ENCODE measurements at regions not wholly inside any gene's neighbourhood (a gene's known extent, or its start where the extent isn't known, plus 50 kb on each side); places are given as distances from the start of the nearest gene placed in this dataset.
"Not testable (repeated sequence)": the region's sequence is repeated elsewhere in the genome, so short reads cannot be mapped to it uniquely, and the experiment has no call there.

- H3K4me1 ChIP-seq (replicated peaks in 1 of 2), result no peaks in the 10 kb centered on the region
- in situ Hi-C loops (cut with MboI; ENCODE audit: low pct_unique_long_range_greater_than_20kb in 2 of 9, low sequenced_read_pairs in 9 of 9, unreplicated experiment in 9 of 9), result no loop called here
- no peak overlapping the region for H3K27ac ChIP-seq
- no peak overlapping the region for H3K4me3 ChIP-seq
- 0 to 100% (median 82%) methylated on average over 1 to 4 of the region's 4 CpGs for WGBS, 10 experiments
- ATAC-seq (replicated peaks in 6 of 8), result peak in 2 of 8 experiments; percentile 89 to 93
Measured at GRCh38 chr6:19578481-19578880, 258.7 kb upstream of the ID4 start.

GRCh38 chr6:19584207-19584606 lies 253.0 kb upstream of the ID4 start:
- ATAC-seq (replicated peaks in 6 of 8); H3K27ac ChIP-seq; H3K4me3 ChIP-seq; H3K4me1 ChIP-seq (replicated peaks in 1 of 2); in situ Hi-C loops (cut with MboI; ENCODE audit: low pct_unique_long_range_greater_than_20kb in 2 of 9, low sequenced_read_pairs in 9 of 9, unreplicated experiment in 9 of 9): not testable (repeated sequence)
- 64 to 100% (median 87%) methylated on average over 1 to 4 of the region's 4 CpGs; no CpG with 5 or more reads in 3 of the 10 experiments for WGBS, 10 experiments

GRCh38 chr6:19587238-19587942 lies 249.8 kb upstream of the ID4 start:
- Histone ChIP-seq H3K4me3 (no peak overlapping the region), H3K27ac (no peak overlapping the region), H3K4me1 (replicated peaks in 1 of 2) (peaks cover 0 to 12% of the 10 kb centered on the region in 2 donors)
- WGBS, 10 experiments, result 0 to 93% (median 75%) methylated on average over 1 to 3 of the region's 4 CpGs; no CpG with 5 or more reads in 2 of the 10 experiments
- ATAC-seq (replicated peaks in 6 of 8), result no peak
- in situ Hi-C loops (cut with MboI; ENCODE audit: low pct_unique_long_range_greater_than_20kb in 2 of 9, low sequenced_read_pairs in 9 of 9, unreplicated experiment in 9 of 9), result no loop called here

- H3K4me1 ChIP-seq (replicated peaks in 1 of 2), result peaks cover 0 to 12% of the 10 kb centered on the region in 2 donors
Measured at GRCh38 chr6:19590501-19591131, 246.6 kb upstream of the ID4 start.

GRCh38 chr6:19597809-19598320 lies 239.3 kb upstream of the ID4 start:
- Histone ChIP-seq H3K27ac (peak overlapping the region in 1 of 2 donors; percentile 65), H3K4me1 (replicated peaks in 1 of 2) (peaks cover 10 to 35% of the 10 kb centered on the region in 2 donors), H3K4me3 (no peak overlapping the region)
- 51 to 100% (median 95%) methylated on average over 2 to 5 of the region's 5 CpGs; no CpG with 5 or more reads in 1 of the 10 experiments for WGBS, 10 experiments
- in situ Hi-C loops (cut with MboI; ENCODE audit: low pct_unique_long_range_greater_than_20kb in 2 of 9, low sequenced_read_pairs in 9 of 9, unreplicated experiment in 9 of 9), result no loop called here
- no peak for ATAC-seq (replicated peaks in 6 of 8)

More at GRCh38 chr6:19590501-19591131, 246.6 kb upstream of the ID4 start:
- ATAC-seq (replicated peaks in 6 of 8), result peak in 5 of 8 experiments; percentile 31 to 87 (median 84)
- no peak overlapping the region for H3K27ac ChIP-seq
- no peak overlapping the region for H3K4me3 ChIP-seq
- in situ Hi-C loops (cut with MboI; ENCODE audit: low pct_unique_long_range_greater_than_20kb in 2 of 9, low sequenced_read_pairs in 9 of 9, unreplicated experiment in 9 of 9), result no loop called here
- 0 to 83% (median 51%) methylated on average over 1 to 5 of the region's 5 CpGs for WGBS, 10 experiments

GRCh38 chr6:19599796-19600464 lies 237.2 kb upstream of the ID4 start:
- peaks cover 10 to 35% of the 10 kb centered on the region in 2 donors for H3K4me1 ChIP-seq (replicated peaks in 1 of 2)
- in situ Hi-C loops (cut with MboI; ENCODE audit: low pct_unique_long_range_greater_than_20kb in 2 of 9, low sequenced_read_pairs in 9 of 9, unreplicated experiment in 9 of 9), result no loop called here
- peak in 6 of 8 experiments; percentile 48 to 85 (median 80) for ATAC-seq (replicated peaks in 6 of 8)
- H3K27ac ChIP-seq, result peak overlapping the region in 1 of 2 donors; percentile 65
- 0 to 62% (median 36%) methylated on average over 1 to 5 of the region's 5 CpGs; no CpG with 5 or more reads in 1 of the 10 experiments for WGBS, 10 experiments
- H3K4me3 ChIP-seq, result no peak overlapping the region

- 0 to 100% (median 42%) methylated on average over 1 to 2 of the region's 2 CpGs; no CpG with 5 or more reads in 2 of the 10 experiments for WGBS, 10 experiments
Measured at GRCh38 chr6:19602434-19603013, 234.6 kb upstream of the ID4 start.

GRCh38 chr6:19603721-19604120 lies 233.4 kb upstream of the ID4 start:
- peaks cover 8 to 35% of the 10 kb centered on the region in 2 donors for H3K4me1 ChIP-seq (replicated peaks in 1 of 2)
- ATAC-seq (replicated peaks in 6 of 8), result peak in 2 of 8 experiments; percentile 28
- WGBS, 10 experiments, result 14 to 100% (median 94%) methylated on average over 1 of the region's 1 CpG; no CpG with 5 or more reads in 6 of the 10 experiments
- in situ Hi-C loops (cut with MboI; ENCODE audit: low pct_unique_long_range_greater_than_20kb in 2 of 9, low sequenced_read_pairs in 9 of 9, unreplicated experiment in 9 of 9), result no loop called here
- no peak overlapping the region for H3K27ac ChIP-seq
- H3K4me3 ChIP-seq, result no peak overlapping the region

More at GRCh38 chr6:19602434-19603013, 234.6 kb upstream of the ID4 start:
- H3K27ac ChIP-seq, result no peak overlapping the region
- H3K4me1 ChIP-seq (replicated peaks in 1 of 2), result peaks cover 10 to 35% of the 10 kb centered on the region in 2 donors
- in situ Hi-C loops (cut with MboI; ENCODE audit: low pct_unique_long_range_greater_than_20kb in 2 of 9, low sequenced_read_pairs in 9 of 9, unreplicated experiment in 9 of 9), result no loop called here
- ATAC-seq (replicated peaks in 6 of 8), result peak in 3 of 8 experiments; percentile 42 to 61 (median 56)
- H3K4me3 ChIP-seq, result no peak overlapping the region

GRCh38 chr6:19605624-19606023 lies 231.5 kb upstream of the ID4 start:
- 35 to 96% (median 76%) methylated on average over 1 to 4 of the region's 6 CpGs; no CpG with 5 or more reads in 2 of the 10 experiments for WGBS, 10 experiments
- in situ Hi-C loops (cut with MboI; ENCODE audit: low pct_unique_long_range_greater_than_20kb in 2 of 9, low sequenced_read_pairs in 9 of 9, unreplicated experiment in 9 of 9), result no loop called here
- H3K4me1 ChIP-seq (replicated peaks in 1 of 2), result peaks cover under 1 to 31% of the 10 kb centered on the region in 2 donors
- no peak for ATAC-seq (replicated peaks in 6 of 8)
- H3K27ac ChIP-seq, result no peak overlapping the region
- H3K4me3 ChIP-seq, result no peak overlapping the region

GRCh38 chr6:19608546-19608945 lies 228.6 kb upstream of the ID4 start:
- Histone ChIP-seq H3K4me1 (replicated peaks in 1 of 2) (peaks cover 3 to 24% of the 10 kb centered on the region in 2 donors), H3K4me3 (no peak overlapping the region), H3K27ac (no peak overlapping the region)
- WGBS, 10 experiments, result 0 to 80% (median 33%) methylated on average over 1 of the region's 1 CpG; no CpG with 5 or more reads in 6 of the 10 experiments
- no peak for ATAC-seq (replicated peaks in 6 of 8)
- in situ Hi-C loops (cut with MboI; ENCODE audit: low pct_unique_long_range_greater_than_20kb in 2 of 9, low sequenced_read_pairs in 9 of 9, unreplicated experiment in 9 of 9), result no loop called here

- Histone ChIP-seq H3K4me1 (replicated peaks in 1 of 2) (peaks cover 3 to 24% of the 10 kb centered on the region in 2 donors), H3K27ac (peak overlapping the region; percentile 14 to 39), H3K4me3 (no peak overlapping the region)
- WGBS, 10 experiments, result 31 to 91% (median 66%) methylated on average over 2 to 5 of the region's 5 CpGs
- in situ Hi-C loops (cut with MboI; ENCODE audit: low pct_unique_long_range_greater_than_20kb in 2 of 9, low sequenced_read_pairs in 9 of 9, unreplicated experiment in 9 of 9), result no loop called here
- peak in 5 of 8 experiments; percentile 72 to 93 (median 87) for ATAC-seq (replicated peaks in 6 of 8)
Measured at GRCh38 chr6:19609972-19610641, 227.1 kb upstream of the ID4 start.

All from motor neuron (in vitro differentiated cells).